Upper lobe of left lung (tissue), 6 donors: ENCODE measurements at regions not wholly inside any gene's neighbourhood (a gene's known extent, or its start where the extent isn't known, plus 50 kb on each side); places are given as distances from the start of the nearest gene placed in this dataset.
A peak's percentile ranks its signal among the peaks of the same experiment; 100 is the strongest.

Experiments used
- ATAC-seq, 2 donors: fragments of 200-7000 bp; cut with Tn5 transposase; one replicate each; pipeline ENCODE4 v1.9.1; 2022; ENCODE audit warnings: mild to moderate bottlenecking in 2 of 2, moderate library complexity in 2 of 2; ENCODE audit not compliant: low FRiP score in 2 of 2
- DNase-seq, 2 donors: peaks; one replicate each; pipeline ENCODE4 v3.0.0-alpha.2; 2019 to 2020
- H3K27ac ChIP-seq, 4 donors: fragments of 200-600 bp; sonication (generic); one replicate each; pipeline ENCODE4 v1.5.1; 2016 to 2019
- H3K27me3 ChIP-seq, 4 donors: fragments of 200-600 bp; sonication (generic); one replicate each; pipeline ENCODE4 v1.5.1; 2017 to 2019
- H3K36me3 ChIP-seq, 4 donors: fragments of 200-600 bp; sonication (generic); one replicate each; pipeline ENCODE4 v1.5.1; 2016 to 2019
- H3K4me1 ChIP-seq, 4 donors: fragments of 200-600 bp; sonication (generic); one replicate each; pipeline ENCODE4 v1.5.1; 2018 to 2019
- H3K4me3 ChIP-seq, 4 donors: fragments of 200-600 bp; sonication (generic); one replicate each; pipeline ENCODE4 v1.5.1; 2017 to 2019; ENCODE audit warnings: mild to moderate bottlenecking in 2 of 4, moderate library complexity in 1 of 4
- H3K9me3 ChIP-seq, 4 donors: fragments of 200-600 bp; sonication (generic); one replicate each; pipeline ENCODE4 v1.5.1; 2018 to 2019
- EP300 ChIP-seq, 4 donors: sonication (generic); formaldehyde crosslinking; IDR thresholded peaks; one replicate each; pipeline ENCODE4 v1.5.1; 2017; ENCODE audit warnings: antibody characterized with exemption in 4 of 4, control low read depth in 2 of 4
- POLR2A ChIP-seq, 4 donors: fragments of 450-650 bp; IDR thresholded peaks; one replicate each; pipeline ENCODE4 v1.5.1; 2016 to 2017; ENCODE audit warnings: antibody characterized with exemption in 4 of 4, mild to moderate bottlenecking in 2 of 4
- POLR2AphosphoS5 ChIP-seq, 2 donors: sonication (generic); formaldehyde crosslinking; IDR thresholded peaks; one replicate each; pipeline ENCODE4 v1.5.1; 2017; ENCODE audit warnings: antibody characterized with exemption in 2 of 2
- WGBS, 2 donors: methylation state at CpG; one replicate each; pipeline ENCODE4 v1.1.5; 2017 to 2018; 5-methylcytosine and 5-hydroxymethylcytosine counted together
- TF ChIP-seq, protein P1 (sequence below), 6 experiments: fragments of 450-650 bp in 4 of 6; fragments of 200-600 bp in 2 of 6; sonication (generic) in 2 of 6; IDR thresholded peaks; one replicate each; pipeline ENCODE4 v1.5.1; 2016 to 2019; ENCODE audit warnings: antibody characterized with exemption in 6 of 6
- donor health status: DM: no; HTN: no; CAD: no; lungs with moderate emphysema.
- donor health status: DM: no; HTN: yes; CAD: no; lungs with severe emphysema.

DNA sequence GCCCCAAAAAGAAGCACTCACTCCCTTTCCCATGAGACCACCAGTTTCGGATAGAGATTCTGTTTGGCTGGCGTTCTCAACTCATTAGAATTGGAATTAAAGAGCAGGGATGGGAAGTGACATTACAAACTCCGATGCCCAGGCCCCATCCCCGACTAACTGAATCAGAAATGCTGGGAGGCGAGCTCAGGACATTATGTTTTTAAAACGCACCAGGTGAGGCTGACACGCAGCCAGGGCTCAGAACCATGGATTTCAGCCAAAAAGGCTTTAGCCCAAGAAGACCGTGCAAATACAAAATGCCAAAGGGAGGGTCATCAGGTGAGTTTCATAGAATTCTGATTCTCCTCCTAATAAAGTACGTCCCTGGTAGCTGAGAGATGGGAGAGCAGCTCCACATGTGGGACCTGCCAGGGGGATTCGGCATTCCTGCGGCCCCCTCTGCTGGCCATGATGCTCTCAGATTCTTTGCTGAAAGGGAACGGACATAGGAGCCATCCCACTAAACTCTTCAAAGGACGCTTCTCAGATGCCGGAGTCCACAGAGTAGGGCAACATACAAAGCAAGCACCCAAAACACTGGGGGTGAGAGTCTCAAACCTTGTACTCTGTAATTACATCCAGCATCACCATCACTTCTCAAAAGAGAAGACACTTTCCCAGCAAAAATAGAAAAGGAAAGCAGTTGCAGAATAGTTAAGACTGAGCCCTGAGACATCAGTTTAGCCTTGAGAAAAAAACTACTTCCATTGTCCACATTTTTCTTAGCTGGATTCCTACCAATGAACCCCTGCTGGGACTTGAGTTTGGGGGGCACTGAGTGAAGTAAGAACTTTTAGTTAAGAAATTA is 205.2 kb downstream of the BMP7 start:
- Histone ChIP-seq H3K36me3 (no peaks in the 10 kb centered on the region), H3K27me3 (no peaks in the 10 kb centered on the region), H3K4me1 (no peaks in the 10 kb centered on the region), H3K9me3 (no peaks in the 10 kb centered on the region), H3K27ac (no peak overlapping the region), H3K4me3 (no peak overlapping the region)
- TF ChIP-seq POLR2A (IDR thresholded peaks at IDR 0.05) = no peak
- TF ChIP-seq EP300 (IDR thresholded peaks at IDR 0.05) = no peak
- no peak for TF ChIP-seq POLR2AphosphoS5 (IDR thresholded peaks at IDR 0.05)
- TF ChIP-seq, protein P1, sequence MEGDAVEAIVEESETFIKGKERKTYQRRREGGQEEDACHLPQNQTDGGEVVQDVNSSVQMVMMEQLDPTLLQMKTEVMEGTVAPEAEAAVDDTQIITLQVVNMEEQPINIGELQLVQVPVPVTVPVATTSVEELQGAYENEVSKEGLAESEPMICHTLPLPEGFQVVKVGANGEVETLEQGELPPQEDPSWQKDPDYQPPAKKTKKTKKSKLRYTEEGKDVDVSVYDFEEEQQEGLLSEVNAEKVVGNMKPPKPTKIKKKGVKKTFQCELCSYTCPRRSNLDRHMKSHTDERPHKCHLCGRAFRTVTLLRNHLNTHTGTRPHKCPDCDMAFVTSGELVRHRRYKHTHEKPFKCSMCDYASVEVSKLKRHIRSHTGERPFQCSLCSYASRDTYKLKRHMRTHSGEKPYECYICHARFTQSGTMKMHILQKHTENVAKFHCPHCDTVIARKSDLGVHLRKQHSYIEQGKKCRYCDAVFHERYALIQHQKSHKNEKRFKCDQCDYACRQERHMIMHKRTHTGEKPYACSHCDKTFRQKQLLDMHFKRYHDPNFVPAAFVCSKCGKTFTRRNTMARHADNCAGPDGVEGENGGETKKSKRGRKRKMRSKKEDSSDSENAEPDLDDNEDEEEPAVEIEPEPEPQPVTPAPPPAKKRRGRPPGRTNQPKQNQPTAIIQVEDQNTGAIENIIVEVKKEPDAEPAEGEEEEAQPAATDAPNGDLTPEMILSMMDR (IDR thresholded peaks at IDR 0.05) = no peak
- DNase-seq = peak in 1 of 2 donors; percentile 8
- 48 to 57% methylated on average over 14 of the region's 14 CpGs for WGBS, 2 donors
- ATAC-seq = no peak

DNA sequence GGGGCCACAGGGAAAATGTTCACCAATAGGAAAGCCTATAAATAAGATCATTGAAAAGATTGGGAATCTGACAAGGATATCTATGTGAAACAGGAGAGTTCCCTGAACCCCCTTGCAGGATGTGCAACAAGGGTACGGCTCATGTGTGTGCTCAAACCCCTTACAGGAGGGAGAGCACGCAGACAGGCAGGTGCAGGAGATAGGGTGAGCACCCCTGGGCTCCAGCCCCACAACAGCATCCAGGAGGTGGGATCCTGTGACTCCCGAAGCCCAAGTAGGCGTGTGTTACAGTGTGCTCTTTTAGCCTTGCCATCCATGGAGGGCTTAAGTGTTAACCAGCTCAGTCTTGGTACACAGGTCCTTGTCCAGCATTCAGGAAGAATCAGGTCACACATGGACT is 204.2 kb downstream of the BMP7 start:
- 58 to 92% methylated on average over 1 to 4 of the region's 4 CpGs for WGBS, 2 donors
- ATAC-seq (no peak), DNase-seq (peak in 1 of 2 donors; percentile 0)
- H3K9me3 ChIP-seq = no peaks in the 10 kb centered on the region
- no peak overlapping the region for H3K4me3 ChIP-seq
- H3K27ac ChIP-seq = no peak overlapping the region
- no peak for TF ChIP-seq POLR2AphosphoS5 (IDR thresholded peaks at IDR 0.05)
- no peak for TF ChIP-seq EP300 (IDR thresholded peaks at IDR 0.05)
- TF ChIP-seq, protein P1 (IDR thresholded peaks at IDR 0.05) = no peak
- TF ChIP-seq POLR2A (IDR thresholded peaks at IDR 0.05) = no peak
- H3K4me1 ChIP-seq = no peaks in the 10 kb centered on the region
- no peaks in the 10 kb centered on the region for H3K27me3 ChIP-seq
- H3K36me3 ChIP-seq = no peaks in the 10 kb centered on the region

DNA sequence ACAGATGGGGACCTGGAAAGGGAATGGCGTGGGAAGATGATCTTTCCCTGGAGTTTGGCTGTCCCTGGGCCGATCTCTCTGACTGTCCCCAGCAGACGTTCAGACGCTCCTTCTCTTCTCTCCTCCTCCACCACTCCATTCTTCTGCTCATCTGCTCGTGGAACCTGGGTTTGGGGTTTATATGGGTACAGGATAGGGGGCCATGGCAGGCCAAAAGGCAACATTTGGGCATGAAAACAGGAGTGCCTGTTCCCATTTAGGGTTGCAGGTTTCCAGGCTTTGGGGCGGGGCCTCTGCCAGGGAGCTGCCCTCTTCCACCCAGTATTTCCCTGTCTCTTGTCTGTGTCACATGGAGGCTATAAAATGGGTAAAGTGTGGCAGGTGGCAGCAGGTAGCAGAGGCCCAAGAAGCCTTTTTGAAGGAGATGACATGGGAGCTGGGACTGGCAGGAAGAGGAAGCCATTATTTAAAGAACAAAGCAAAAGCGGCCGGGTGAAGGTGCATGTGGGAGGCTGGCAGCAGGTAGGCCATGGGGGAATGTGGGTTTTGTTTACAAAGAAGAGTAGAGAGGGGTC is 203.7 kb downstream of the BMP7 start:
- 63 to 76% methylated on average over 8 of the region's 8 CpGs for WGBS, 2 donors
- no peak overlapping the region for H3K27ac ChIP-seq
- no peak overlapping the region for H3K4me3 ChIP-seq
- no peaks in the 10 kb centered on the region for H3K9me3 ChIP-seq
- no peaks in the 10 kb centered on the region for H3K4me1 ChIP-seq
- DNase-seq (peak in 1 of 2 donors; percentile 2), ATAC-seq (no peak)
- H3K27me3 ChIP-seq = no peaks in the 10 kb centered on the region
- no peak for TF ChIP-seq POLR2AphosphoS5 (IDR thresholded peaks at IDR 0.05)
- no peak for TF ChIP-seq POLR2A (IDR thresholded peaks at IDR 0.05)
- no peak for TF ChIP-seq EP300 (IDR thresholded peaks at IDR 0.05)
- TF ChIP-seq, protein P1 (IDR thresholded peaks at IDR 0.05) = no peak
- no peaks in the 10 kb centered on the region for H3K36me3 ChIP-seq

DNA sequence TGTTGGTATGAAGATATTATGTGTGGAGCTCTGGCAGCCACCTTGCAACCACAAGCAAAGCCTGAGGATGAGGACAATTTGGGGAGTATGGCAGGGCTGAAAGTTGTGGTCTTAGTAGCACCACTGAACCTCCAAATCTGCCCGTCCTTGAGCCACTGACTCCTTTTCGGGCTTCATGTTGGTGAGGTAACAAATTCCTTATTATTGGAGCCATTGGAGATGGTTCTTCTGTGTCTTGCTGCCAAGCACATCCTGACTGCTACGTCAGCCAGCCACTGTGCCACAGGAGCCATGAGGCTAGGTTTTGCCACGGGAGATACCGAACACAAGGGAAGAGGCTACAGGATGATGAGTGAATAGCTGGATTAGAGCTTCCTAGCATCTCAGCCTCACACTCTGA is 201.6 kb downstream of the BMP7 start:
- ATAC-seq (no peak), DNase-seq (no peak)
- TF ChIP-seq EP300 (IDR thresholded peaks at IDR 0.05) (no peak), POLR2A (IDR thresholded peaks at IDR 0.05) (no peak), POLR2AphosphoS5 (IDR thresholded peaks at IDR 0.05) (no peak)
- TF ChIP-seq, protein P1 (IDR thresholded peaks at IDR 0.05) = no peak
- no peak overlapping the region for H3K4me3 ChIP-seq
- WGBS, 2 donors = 71 to 83% methylated on average over 5 of the region's 5 CpGs
- H3K27ac ChIP-seq = no peak overlapping the region
- no peaks in the 10 kb centered on the region for H3K9me3 ChIP-seq
- H3K36me3 ChIP-seq = no peaks in the 10 kb centered on the region
- H3K4me1 ChIP-seq = no peaks in the 10 kb centered on the region
- no peaks in the 10 kb centered on the region for H3K27me3 ChIP-seq
